Lower lobe of right lung (tissue), 2 donors: ENCODE measurements at regions not wholly inside any gene's neighbourhood (a gene's known extent, or its start where the extent isn't known, plus 50 kb on each side); places are given as distances from the start of the nearest gene placed in this dataset.

Experiments used
- ATAC-seq, 2 donors: fragments of 200-7000 bp; cut with Tn5 transposase; one replicate each; pipeline ENCODE4 v1.9.1; 2020 to 2022; ENCODE audit warnings: mild to moderate bottlenecking in 2 of 2, moderate library complexity in 2 of 2
- DNase-seq: peaks from one replicate; pipeline ENCODE4 v3.0.0-alpha.2; 2020
- H3K27ac ChIP-seq: fragments of 200-600 bp; one replicate; pipeline ENCODE4 v1.8.0; 2022
- H3K27me3 ChIP-seq: fragments of 200-600 bp; one replicate; pipeline ENCODE4 v1.8.0; 2022; ENCODE audit warnings: low read depth
- H3K36me3 ChIP-seq: fragments of 200-600 bp; one replicate; pipeline ENCODE4 v1.8.0; 2022; ENCODE audit warnings: mild to moderate bottlenecking
- H3K4me1 ChIP-seq: fragments of 200-600 bp; one replicate; pipeline ENCODE4 v1.8.0; 2022
- H3K4me3 ChIP-seq: fragments of 200-600 bp; one replicate; pipeline ENCODE4 v1.8.0; 2022; ENCODE audit warnings: mild to moderate bottlenecking
- H3K9me3 ChIP-seq: fragments of 200-600 bp; one replicate; pipeline ENCODE4 v1.8.0; 2022
- intact Hi-C: fragments of 100-400 bp; cut with DNase I; formaldehyde crosslinking; loops from one replicate; pipeline ENCODE4 v1.11.0; 2022
- TF ChIP-seq, protein P1 (sequence below): fragments of 200-600 bp; IDR thresholded peaks from one replicate; pipeline ENCODE4 v1.8.0; 2022; ENCODE audit warnings: antibody characterized with exemption, mild to moderate bottlenecking
- donor health status: DM: no; HTN: yes; CAD: no; lungs with severe emphysema.

DNA sequence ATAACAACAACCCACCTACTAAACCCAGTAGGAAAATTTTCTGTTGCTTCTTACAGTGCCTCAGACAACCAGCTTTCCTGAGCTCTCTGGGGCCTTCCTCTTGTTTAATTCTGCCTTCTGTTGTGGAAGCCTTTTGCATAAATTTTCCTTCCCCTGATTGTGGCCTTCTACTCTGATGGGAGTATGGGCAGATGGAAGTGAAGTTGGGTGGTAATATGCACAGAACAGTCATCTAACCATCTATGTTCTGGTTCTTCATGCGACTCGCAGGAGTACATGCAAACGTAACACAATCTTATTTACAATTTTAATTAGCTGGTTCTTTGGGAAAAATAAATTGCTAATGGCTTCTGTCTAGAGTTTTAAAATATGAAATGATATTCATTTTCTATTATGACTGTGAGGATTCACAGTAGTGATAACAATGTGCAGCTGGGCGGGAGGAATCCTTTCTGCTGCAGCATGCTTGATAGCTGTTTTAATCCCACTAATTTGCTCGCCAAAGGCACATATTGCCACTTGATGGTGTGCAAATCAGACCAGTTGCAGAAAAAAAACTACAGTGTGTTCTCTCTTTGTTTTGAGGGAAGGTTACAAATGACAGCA lies 311.5 kb upstream of the ROPN1 start:
- no peak for ATAC-seq
- H3K4me1 ChIP-seq, result peaks cover under 1% of the 10 kb centered on the region
- TF ChIP-seq, protein P1, sequence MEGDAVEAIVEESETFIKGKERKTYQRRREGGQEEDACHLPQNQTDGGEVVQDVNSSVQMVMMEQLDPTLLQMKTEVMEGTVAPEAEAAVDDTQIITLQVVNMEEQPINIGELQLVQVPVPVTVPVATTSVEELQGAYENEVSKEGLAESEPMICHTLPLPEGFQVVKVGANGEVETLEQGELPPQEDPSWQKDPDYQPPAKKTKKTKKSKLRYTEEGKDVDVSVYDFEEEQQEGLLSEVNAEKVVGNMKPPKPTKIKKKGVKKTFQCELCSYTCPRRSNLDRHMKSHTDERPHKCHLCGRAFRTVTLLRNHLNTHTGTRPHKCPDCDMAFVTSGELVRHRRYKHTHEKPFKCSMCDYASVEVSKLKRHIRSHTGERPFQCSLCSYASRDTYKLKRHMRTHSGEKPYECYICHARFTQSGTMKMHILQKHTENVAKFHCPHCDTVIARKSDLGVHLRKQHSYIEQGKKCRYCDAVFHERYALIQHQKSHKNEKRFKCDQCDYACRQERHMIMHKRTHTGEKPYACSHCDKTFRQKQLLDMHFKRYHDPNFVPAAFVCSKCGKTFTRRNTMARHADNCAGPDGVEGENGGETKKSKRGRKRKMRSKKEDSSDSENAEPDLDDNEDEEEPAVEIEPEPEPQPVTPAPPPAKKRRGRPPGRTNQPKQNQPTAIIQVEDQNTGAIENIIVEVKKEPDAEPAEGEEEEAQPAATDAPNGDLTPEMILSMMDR, result no peak
- no peak for DNase-seq
- no peak overlapping the region for H3K27ac ChIP-seq
- no peak overlapping the region for H3K4me3 ChIP-seq
- H3K9me3 ChIP-seq, result peaks cover 14% of the 10 kb centered on the region
- no peaks in the 10 kb centered on the region for H3K36me3 ChIP-seq
- no peaks in the 10 kb centered on the region for H3K27me3 ChIP-seq
- intact Hi-C loops, result no loop called here

DNA sequence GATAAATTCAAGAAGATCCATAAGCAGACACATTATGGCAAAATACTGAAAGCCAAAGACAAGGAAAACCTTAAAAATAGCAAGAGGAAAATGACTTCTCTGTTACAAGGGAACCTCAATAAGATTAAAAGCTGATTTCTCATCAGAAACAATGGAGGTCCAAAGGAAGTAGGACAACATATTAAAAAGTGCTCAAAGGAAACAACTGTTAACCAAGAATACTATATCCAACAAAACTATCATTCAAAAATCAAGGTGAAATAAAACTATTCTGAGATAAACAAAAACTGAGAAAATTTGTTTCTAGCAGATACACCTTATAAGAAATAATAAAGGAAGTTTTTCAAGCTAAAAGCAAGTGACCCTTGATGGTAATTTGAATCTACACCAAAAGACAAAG lies 314.7 kb upstream of the ROPN1 start:
- peaks cover 14% of the 10 kb centered on the region for H3K9me3 ChIP-seq
- H3K36me3 ChIP-seq, result no peaks in the 10 kb centered on the region
- DNase-seq, result no peak
- no peak overlapping the region for H3K4me3 ChIP-seq
- intact Hi-C loops, result no loop called here
- no peak for ATAC-seq
- H3K4me1 ChIP-seq, result no peaks in the 10 kb centered on the region
- TF ChIP-seq, protein P1, result no peak
- no peak overlapping the region for H3K27ac ChIP-seq
- no peaks in the 10 kb centered on the region for H3K27me3 ChIP-seq

DNA sequence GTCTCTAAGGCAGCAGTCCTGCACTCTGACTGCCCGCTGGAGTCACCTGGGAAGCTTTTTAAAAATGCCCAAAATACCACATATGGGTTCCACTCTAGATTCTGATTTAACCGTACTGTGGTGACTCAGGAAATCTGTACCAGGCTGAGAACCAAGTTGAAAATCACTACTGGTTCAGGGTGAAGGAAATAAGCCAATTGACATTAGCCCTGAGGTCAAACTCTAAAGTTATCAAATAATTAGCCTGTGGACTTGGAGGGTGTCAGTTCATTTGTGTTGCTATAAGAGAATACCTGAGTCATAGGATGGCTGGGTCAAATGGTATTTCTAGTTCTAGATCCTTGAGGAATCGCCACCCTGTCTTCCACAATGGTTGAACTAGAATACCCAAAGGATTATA lies 321.7 kb upstream of the ROPN1 start:
- intact Hi-C loops, result no loop called here
- H3K9me3 ChIP-seq, result no peaks in the 10 kb centered on the region
- H3K27ac ChIP-seq, result no peak overlapping the region
- TF ChIP-seq, protein P1, result no peak
- H3K27me3 ChIP-seq, result no peaks in the 10 kb centered on the region
- DNase-seq, result no peak
- H3K4me3 ChIP-seq, result no peak overlapping the region
- no peak for ATAC-seq
- H3K4me1 ChIP-seq, result no peaks in the 10 kb centered on the region
- H3K36me3 ChIP-seq, result no peaks in the 10 kb centered on the region

DNA sequence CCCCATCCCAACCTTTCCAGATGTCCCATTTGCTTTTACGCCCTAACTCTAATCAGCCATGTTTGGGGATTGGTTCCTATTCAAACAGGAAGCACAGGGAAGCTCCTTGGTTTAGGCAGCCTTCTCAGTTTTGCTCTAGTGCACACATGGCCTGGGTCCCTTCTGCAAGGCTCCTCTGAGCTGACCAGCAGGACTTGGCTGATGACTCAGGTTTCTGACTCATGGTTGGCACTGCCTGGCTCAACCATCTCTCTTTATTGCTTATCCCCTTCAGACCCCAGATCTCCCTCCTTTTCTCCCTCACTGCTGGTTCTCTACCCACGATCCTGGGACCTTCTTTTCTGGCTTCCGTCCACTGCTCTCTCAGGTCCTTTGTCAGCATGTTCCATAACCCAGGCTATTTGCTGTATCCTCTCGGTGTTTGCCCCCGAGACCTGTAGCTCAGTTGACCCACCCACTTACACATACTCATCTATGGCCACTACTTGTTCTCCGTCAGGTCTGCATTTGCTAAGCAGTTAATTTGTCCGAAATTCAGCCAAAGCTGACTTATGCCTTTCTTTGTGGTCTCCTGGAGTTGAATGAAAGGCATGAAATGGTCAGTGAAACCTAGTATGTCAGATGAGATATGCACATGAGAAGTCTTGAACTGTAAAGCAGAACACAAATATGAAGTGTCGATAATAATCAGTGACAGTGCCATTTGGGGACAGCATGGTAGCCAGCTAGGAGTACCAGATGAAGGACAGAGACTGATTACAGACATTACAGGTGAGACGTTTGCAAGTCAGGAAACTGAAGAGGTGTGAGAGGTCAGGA lies 323.5 kb upstream of the ROPN1 start:
- no peak overlapping the region for H3K27ac ChIP-seq
- no peak for ATAC-seq
- no peaks in the 10 kb centered on the region for H3K36me3 ChIP-seq
- H3K4me3 ChIP-seq, result no peak overlapping the region
- H3K4me1 ChIP-seq, result no peaks in the 10 kb centered on the region
- TF ChIP-seq, protein P1, result no peak
- DNase-seq, result no peak
- intact Hi-C loops, result no loop called here
- no peaks in the 10 kb centered on the region for H3K27me3 ChIP-seq
- no peaks in the 10 kb centered on the region for H3K9me3 ChIP-seq

DNA sequence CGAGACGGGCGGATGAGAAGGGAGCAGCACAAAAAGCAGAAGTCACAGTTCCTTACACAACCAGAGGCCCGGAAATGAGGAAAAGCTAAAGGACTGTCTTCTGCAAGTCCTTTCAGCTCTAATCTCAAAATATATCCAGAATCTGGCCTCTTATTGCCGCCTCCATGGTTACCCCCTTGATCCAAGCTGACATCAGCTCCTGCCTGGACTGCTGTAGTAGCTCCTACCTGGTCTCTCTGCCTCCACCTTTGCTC lies 324.0 kb upstream of the ROPN1 start:
- intact Hi-C loops, result no loop called here
- Histone ChIP-seq H3K4me1 (no peaks in the 10 kb centered on the region), H3K9me3 (no peaks in the 10 kb centered on the region), H3K27me3 (no peaks in the 10 kb centered on the region), H3K36me3 (no peaks in the 10 kb centered on the region), H3K4me3 (no peak overlapping the region), H3K27ac (no peak overlapping the region)
- TF ChIP-seq, protein P1, result no peak
- ATAC-seq (no peak), DNase-seq (no peak)
